ENCODE measurements at regions not wholly inside any gene's neighbourhood (a gene's known extent, or its start where the extent isn't known, plus 50 kb on each side); places are given as distances from the start of the nearest gene placed in this dataset.

GRCh38 chr20:22680031-22680740 is 95.8 kb upstream of the FOXA2 start:
- POLR2A ChIA-PET, result no interaction called here
- WGBS (ENCODE audit: insufficient coverage), result 80% methylated on average over 3 of the region's 9 CpGs

More at GRCh38 chr20:22680031-22680740, 95.8 kb upstream of the FOXA2 start:
- H3K4me3 Mint-ChIP-seq, result no peak overlapping the region
- intact Hi-C loops (cut with micrococcal nuclease), result no loop called here
- no peaks in the 10 kb centered on the region for H3K27me3 Mint-ChIP-seq
- no peak overlapping the region for H3K27ac ChIP-seq (ENCODE audit: low read length in 2 of 2)
- peaks cover 8% of the 10 kb centered on the region in 2 donors for H3K4me1 ChIP-seq (ENCODE audit: control insufficient read depth in 2 of 2, insufficient read depth in 2 of 2, low read length in 2 of 2)
- no peak overlapping the region for H3K27ac Mint-ChIP-seq
- no peak for ATAC-seq (ENCODE audit: low read depth)
- no peak overlapping the region for H3K4me3 ChIP-seq (ENCODE audit: control extremely low read depth in 1 of 5, extremely low read depth in 1 of 5, insufficient read depth in 1 of 5, low read depth in 2 of 5, low read length in 4 of 5)
- peaks cover 9% of the 10 kb centered on the region for H3K4me1 Mint-ChIP-seq
- CTCF ChIA-PET, result interaction anchor here (0.6 to 7.4 kb wide), 4 partner anchors 11 to 340 kb away, joined by 3 to 75 read pairs (median 6); no protein-coding TSS in a partner anchor
- no peak overlapping the region for H3K9ac ChIP-seq (ENCODE audit: low read length)
- no peak for DNase-seq
- H3K4me2 ChIP-seq (replicated peaks; ENCODE audit: low read depth, low read length, poor library complexity, severe bottlenecking), result no peak overlapping the region
- H3K36me3 ChIP-seq (replicated peaks in 1 of 2; ENCODE audit: control extremely low read depth in 1 of 2, control insufficient read depth in 1 of 2, extremely low read depth in 1 of 2, insufficient read depth in 2 of 2, low read length in 1 of 2), result no peaks in the 10 kb centered on the region
- H2AFZ ChIP-seq (ENCODE audit: insufficient read depth, low read depth, low read length, poor library complexity, severe bottlenecking), result no peak overlapping the region
- H4K20me1 ChIP-seq (ENCODE audit: control insufficient read depth, insufficient read depth, low read length, poor library complexity, severe bottlenecking), result no peaks in the 10 kb centered on the region
- H3K9me3 Mint-ChIP-seq (ENCODE audit: insufficient read depth), result no peaks in the 10 kb centered on the region
- no peaks in the 10 kb centered on the region for H3K79me2 ChIP-seq (ENCODE audit: control insufficient read depth, insufficient read depth, low read length)
- peaks cover 0 to 2% (median 0%) of the 10 kb centered on the region in 4 experiments for H3K27me3 ChIP-seq (replicated peaks in 1 of 4; ENCODE audit: control extremely low read depth in 1 of 4, control insufficient read depth in 3 of 4, insufficient read depth in 4 of 4, low read length in 3 of 4)
- TF ChIP-seq, protein P1, sequence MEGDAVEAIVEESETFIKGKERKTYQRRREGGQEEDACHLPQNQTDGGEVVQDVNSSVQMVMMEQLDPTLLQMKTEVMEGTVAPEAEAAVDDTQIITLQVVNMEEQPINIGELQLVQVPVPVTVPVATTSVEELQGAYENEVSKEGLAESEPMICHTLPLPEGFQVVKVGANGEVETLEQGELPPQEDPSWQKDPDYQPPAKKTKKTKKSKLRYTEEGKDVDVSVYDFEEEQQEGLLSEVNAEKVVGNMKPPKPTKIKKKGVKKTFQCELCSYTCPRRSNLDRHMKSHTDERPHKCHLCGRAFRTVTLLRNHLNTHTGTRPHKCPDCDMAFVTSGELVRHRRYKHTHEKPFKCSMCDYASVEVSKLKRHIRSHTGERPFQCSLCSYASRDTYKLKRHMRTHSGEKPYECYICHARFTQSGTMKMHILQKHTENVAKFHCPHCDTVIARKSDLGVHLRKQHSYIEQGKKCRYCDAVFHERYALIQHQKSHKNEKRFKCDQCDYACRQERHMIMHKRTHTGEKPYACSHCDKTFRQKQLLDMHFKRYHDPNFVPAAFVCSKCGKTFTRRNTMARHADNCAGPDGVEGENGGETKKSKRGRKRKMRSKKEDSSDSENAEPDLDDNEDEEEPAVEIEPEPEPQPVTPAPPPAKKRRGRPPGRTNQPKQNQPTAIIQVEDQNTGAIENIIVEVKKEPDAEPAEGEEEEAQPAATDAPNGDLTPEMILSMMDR (IDR thresholded peaks at IDR 0.05), result no peak
- no peak for TF ChIP-seq EZH2 (IDR thresholded peaks at IDR 0.05; ENCODE audit: borderline replicate concordance, insufficient read depth, low read depth, low read length, poor library complexity, severe bottlenecking)
- peaks cover 0 to 4% (median 0%) of the 10 kb centered on the region in 3 donors for H3K9me3 ChIP-seq (ENCODE audit: control extremely low read depth in 1 of 3, control insufficient read depth in 2 of 3, insufficient read depth in 1 of 3, low read length in 2 of 3)
